GM12878 (cell line): ENCODE measurements at regions not wholly inside any gene's neighbourhood (a gene's known extent, or its start where the extent isn't known, plus 50 kb on each side); places are given as distances from the start of the nearest gene placed in this dataset.
A peak's percentile ranks its signal among the peaks of the same experiment; 100 is the strongest.

ENCODE experiments used
- ATF7 ChIP-seq: fragments of 450-650 bp; IDR thresholded peaks from 2 replicates; pipeline ENCODE4 v1.6.1; 2016; ENCODE audit warnings: low read depth, mild to moderate bottlenecking
- BACH1 ChIP-seq: fragments of 450-650 bp; IDR thresholded peaks from 2 replicates; pipeline ENCODE4 v1.6.1; 2017; ENCODE audit warnings: mild to moderate bottlenecking, borderline replicate concordance
- BHLHE40 ChIP-seq, 2 experiments: fragments of 450-650 bp in 1 of 2; IDR thresholded peaks; 2 replicates each; pipeline ENCODE4 v1.6.1; 2011 to 2017; ENCODE audit warnings: low read depth in 2 of 2, borderline replicate concordance in 1 of 2, improper control_type of control experiment in 1 of 2, low read length in 1 of 2, mild to moderate bottlenecking in 1 of 2
- EP300 ChIP-seq, 2 experiments: fragments of 150-350 bp in 1 of 2; IDR thresholded peaks; 2 replicates each; pipeline ENCODE4 v1.6.1; 2011 to 2012; ENCODE audit warnings: low read depth in 2 of 2, low read length in 2 of 2, borderline replicate concordance in 1 of 2, improper control_type of control experiment in 1 of 2, inconsistent platforms in 1 of 2; ENCODE audit not compliant: control insufficient read depth in 1 of 2
- HCFC1 ChIP-seq: fragments of 150-350 bp; IDR thresholded peaks from 2 replicates; pipeline ENCODE4 v1.6.1; 2014; ENCODE audit warnings: low read length
- IKZF1 ChIP-seq: fragments of 450-650 bp; conservative IDR thresholded peaks from 2 replicates; pipeline ENCODE4 v1.6.1; 2017; ENCODE audit warnings: antibody characterized with exemption, mild to moderate bottlenecking
- IKZF2 ChIP-seq, 2 experiments: fragments of 450-650 bp; IDR thresholded peaks; 2 replicates each; pipeline ENCODE4 v1.6.1; 2017; ENCODE audit warnings: mild to moderate bottlenecking in 2 of 2, moderate library complexity in 2 of 2
- MTA2 ChIP-seq: fragments of 450-650 bp; IDR thresholded peaks from 2 replicates; pipeline ENCODE4 v1.6.1; 2016; ENCODE audit warnings: low read depth, mild to moderate bottlenecking, moderate library complexity
- MXI1 ChIP-seq: fragments of 150-350 bp; IDR thresholded peaks from 2 replicates; pipeline ENCODE4 v1.6.1; 2011; ENCODE audit warnings: low read depth, mild to moderate bottlenecking, inconsistent platforms, low read length, improper control_type of control experiment
- MYB ChIP-seq: fragments of 150-350 bp; IDR thresholded peaks from 2 replicates; pipeline ENCODE4 v1.6.1; 2014; ENCODE audit warnings: mild to moderate bottlenecking, low read depth, low read length, borderline replicate concordance
- NR2F1 ChIP-seq: fragments of 450-650 bp; conservative IDR thresholded peaks from 2 replicates; pipeline ENCODE4 v1.6.1; 2017; ENCODE audit warnings: mild to moderate bottlenecking
- POLR2A ChIP-seq: IDR thresholded peaks from 2 replicates; pipeline ENCODE4 v1.6.1; 2011; ENCODE audit warnings: low read depth, mild to moderate bottlenecking, low read length
- POU2F2 ChIP-seq: IDR thresholded peaks from 3 replicates; pipeline ENCODE4 v1.6.1; 2011; ENCODE audit warnings: low read depth, mild to moderate bottlenecking, low read length, borderline replicate concordance
- RAD21 ChIP-seq: IDR thresholded peaks from 2 replicates; pipeline ENCODE4 v1.6.1; 2011; ENCODE audit warnings: mild to moderate bottlenecking, low read depth, low read length, moderate library complexity; ENCODE audit not compliant: insufficient read depth
- RELA ChIP-seq: fragments of 450-650 bp; IDR thresholded peaks from 2 replicates; pipeline ENCODE4 v1.8.0; 2014; ENCODE audit warnings: borderline replicate concordance; ENCODE audit not compliant: partially characterized antibody
- SMAD1 ChIP-seq: fragments of 450-650 bp; IDR thresholded peaks from 2 replicates; pipeline ENCODE4 v1.6.1; 2018; ENCODE audit warnings: mild to moderate bottlenecking, low read depth; ENCODE audit not compliant: partially characterized antibody
- TAF1 ChIP-seq: IDR thresholded peaks from 2 replicates; pipeline ENCODE4 v1.6.1; 2011; ENCODE audit warnings: mild to moderate bottlenecking, low read depth, low read length, borderline replicate concordance
- ZNF384 ChIP-seq: IDR thresholded peaks from 2 replicates; pipeline ENCODE4 v1.6.1; 2012; ENCODE audit warnings: low read depth, mild to moderate bottlenecking, low read length, improper control_type of control experiment, borderline replicate concordance
- TF ChIP-seq, protein P1 (sequence below), 3 experiments: IDR thresholded peaks in 2 of 3; conservative IDR thresholded peaks in 1 of 3; 2 replicates each; pipeline ENCODE4 v1.5.1; 2011; ENCODE audit warnings: low read depth in 3 of 3, low read length in 3 of 3, mild to moderate bottlenecking in 3 of 3, control low read depth in 2 of 3, moderate library complexity in 2 of 3, inconsistent platforms in 1 of 3, mixed read lengths in 1 of 3; ENCODE audit not compliant: control insufficient read depth in 2 of 3, insufficient read depth in 1 of 3; ENCODE audit errors: extremely low read depth in 1 of 3
- TF ChIP-seq, protein P2 (sequence below): fragments of 450-650 bp; IDR thresholded peaks from 2 replicates; pipeline ENCODE4 v1.6.1; 2016; ENCODE audit warnings: mild to moderate bottlenecking
- TF ChIP-seq, protein P3 (sequence below): fragments of 450-650 bp; formaldehyde crosslinking; IDR thresholded peaks from 2 replicates; pipeline ENCODE4 v1.4.0; 2020; ENCODE audit warnings: mild to moderate bottlenecking, moderate library complexity

DNA sequence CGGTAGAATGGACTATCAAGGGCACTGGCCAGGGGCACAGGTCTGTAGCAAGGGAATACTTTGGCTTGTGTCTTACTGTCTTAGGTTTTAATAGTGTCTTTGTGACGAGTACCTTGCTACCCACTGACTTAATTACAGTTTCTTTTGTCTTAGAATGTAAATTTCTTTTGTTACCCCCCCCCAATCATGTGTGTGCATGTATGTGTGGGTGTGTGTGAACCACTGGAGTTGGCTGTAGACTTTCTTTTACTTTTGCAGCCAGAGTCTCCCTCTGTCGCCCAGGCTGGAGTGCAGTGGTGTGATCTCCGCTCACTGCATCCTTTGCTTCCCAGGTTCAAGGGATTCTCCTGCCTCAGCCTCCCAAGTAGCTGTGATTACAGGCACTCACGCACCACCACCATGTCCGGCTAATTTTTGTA, 61.8 kb upstream of the CLDN14 start (continued):
- TF ChIP-seq, protein P1, sequence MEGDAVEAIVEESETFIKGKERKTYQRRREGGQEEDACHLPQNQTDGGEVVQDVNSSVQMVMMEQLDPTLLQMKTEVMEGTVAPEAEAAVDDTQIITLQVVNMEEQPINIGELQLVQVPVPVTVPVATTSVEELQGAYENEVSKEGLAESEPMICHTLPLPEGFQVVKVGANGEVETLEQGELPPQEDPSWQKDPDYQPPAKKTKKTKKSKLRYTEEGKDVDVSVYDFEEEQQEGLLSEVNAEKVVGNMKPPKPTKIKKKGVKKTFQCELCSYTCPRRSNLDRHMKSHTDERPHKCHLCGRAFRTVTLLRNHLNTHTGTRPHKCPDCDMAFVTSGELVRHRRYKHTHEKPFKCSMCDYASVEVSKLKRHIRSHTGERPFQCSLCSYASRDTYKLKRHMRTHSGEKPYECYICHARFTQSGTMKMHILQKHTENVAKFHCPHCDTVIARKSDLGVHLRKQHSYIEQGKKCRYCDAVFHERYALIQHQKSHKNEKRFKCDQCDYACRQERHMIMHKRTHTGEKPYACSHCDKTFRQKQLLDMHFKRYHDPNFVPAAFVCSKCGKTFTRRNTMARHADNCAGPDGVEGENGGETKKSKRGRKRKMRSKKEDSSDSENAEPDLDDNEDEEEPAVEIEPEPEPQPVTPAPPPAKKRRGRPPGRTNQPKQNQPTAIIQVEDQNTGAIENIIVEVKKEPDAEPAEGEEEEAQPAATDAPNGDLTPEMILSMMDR (IDR thresholded peaks at IDR 0.05 in 2 of 3, conservative IDR thresholded peaks at IDR 0.05 in 1 of 3; ENCODE audit: control insufficient read depth in 2 of 3, extremely low read depth in 1 of 3, insufficient read depth in 1 of 3, low read depth in 3 of 3, low read length in 3 of 3): peak in 1 of 3 experiments; percentile 34; a peak in 2 of 6 replicates
- TF ChIP-seq, protein P2, sequence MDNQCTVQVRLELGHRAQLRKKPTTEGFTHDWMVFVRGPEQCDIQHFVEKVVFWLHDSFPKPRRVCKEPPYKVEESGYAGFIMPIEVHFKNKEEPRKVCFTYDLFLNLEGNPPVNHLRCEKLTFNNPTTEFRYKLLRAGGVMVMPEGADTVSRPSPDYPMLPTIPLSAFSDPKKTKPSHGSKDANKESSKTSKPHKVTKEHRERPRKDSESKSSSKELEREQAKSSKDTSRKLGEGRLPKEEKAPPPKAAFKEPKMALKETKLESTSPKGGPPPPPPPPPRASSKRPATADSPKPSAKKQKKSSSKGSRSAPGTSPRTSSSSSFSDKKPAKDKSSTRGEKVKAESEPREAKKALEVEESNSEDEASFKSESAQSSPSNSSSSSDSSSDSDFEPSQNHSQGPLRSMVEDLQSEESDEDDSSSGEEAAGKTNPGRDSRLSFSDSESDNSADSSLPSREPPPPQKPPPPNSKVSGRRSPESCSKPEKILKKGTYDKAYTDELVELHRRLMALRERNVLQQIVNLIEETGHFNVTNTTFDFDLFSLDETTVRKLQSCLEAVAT: 0 out of 2 replicates have a peak, but pooled peaks have one; percentile 63
- TF ChIP-seq BHLHE40 (IDR thresholded peaks at IDR 0.05; ENCODE audit: borderline replicate concordance in 1 of 2, low read depth in 2 of 2, low read length in 1 of 2) (peak in 1 of 2 experiments; percentile 39; a peak in 1 of 4 replicates), HCFC1 (no peak), MXI1 (0 out of 2 replicates have a peak, but pooled peaks have one; percentile 53), MYB (no peak), TAF1 (no peak), RAD21 (peak; percentile 36; the same call in 1 of the 2 replicates), ZNF384 (no peak), BACH1 (no peak), EP300 (IDR thresholded peaks at IDR 0.05; ENCODE audit: borderline replicate concordance in 1 of 2, control insufficient read depth in 1 of 2, low read depth in 2 of 2, low read length in 2 of 2) (peak in 1 of 2 experiments; percentile 32; a peak in 1 of 4 replicates), IKZF1 (no peak; the same call in 1 of the 2 replicates), RELA (peak; percentile 10), POLR2A (no peak), IKZF2 (IDR thresholded peaks at IDR 0.05) (peak; percentile 56 to 62; a peak in 3 of 4 replicates), NR2F1 (0 out of 2 replicates have a peak, but pooled peaks have one; percentile 12), ATF7 (no peak; the same call in 1 of the 2 replicates), SMAD1 (peak; percentile 48), POU2F2 (peak; percentile 43; the same call in 1 of the 3 replicates), MTA2 (0 out of 2 replicates have a peak, but pooled peaks have one; percentile 24)
- TF ChIP-seq, protein P3, sequence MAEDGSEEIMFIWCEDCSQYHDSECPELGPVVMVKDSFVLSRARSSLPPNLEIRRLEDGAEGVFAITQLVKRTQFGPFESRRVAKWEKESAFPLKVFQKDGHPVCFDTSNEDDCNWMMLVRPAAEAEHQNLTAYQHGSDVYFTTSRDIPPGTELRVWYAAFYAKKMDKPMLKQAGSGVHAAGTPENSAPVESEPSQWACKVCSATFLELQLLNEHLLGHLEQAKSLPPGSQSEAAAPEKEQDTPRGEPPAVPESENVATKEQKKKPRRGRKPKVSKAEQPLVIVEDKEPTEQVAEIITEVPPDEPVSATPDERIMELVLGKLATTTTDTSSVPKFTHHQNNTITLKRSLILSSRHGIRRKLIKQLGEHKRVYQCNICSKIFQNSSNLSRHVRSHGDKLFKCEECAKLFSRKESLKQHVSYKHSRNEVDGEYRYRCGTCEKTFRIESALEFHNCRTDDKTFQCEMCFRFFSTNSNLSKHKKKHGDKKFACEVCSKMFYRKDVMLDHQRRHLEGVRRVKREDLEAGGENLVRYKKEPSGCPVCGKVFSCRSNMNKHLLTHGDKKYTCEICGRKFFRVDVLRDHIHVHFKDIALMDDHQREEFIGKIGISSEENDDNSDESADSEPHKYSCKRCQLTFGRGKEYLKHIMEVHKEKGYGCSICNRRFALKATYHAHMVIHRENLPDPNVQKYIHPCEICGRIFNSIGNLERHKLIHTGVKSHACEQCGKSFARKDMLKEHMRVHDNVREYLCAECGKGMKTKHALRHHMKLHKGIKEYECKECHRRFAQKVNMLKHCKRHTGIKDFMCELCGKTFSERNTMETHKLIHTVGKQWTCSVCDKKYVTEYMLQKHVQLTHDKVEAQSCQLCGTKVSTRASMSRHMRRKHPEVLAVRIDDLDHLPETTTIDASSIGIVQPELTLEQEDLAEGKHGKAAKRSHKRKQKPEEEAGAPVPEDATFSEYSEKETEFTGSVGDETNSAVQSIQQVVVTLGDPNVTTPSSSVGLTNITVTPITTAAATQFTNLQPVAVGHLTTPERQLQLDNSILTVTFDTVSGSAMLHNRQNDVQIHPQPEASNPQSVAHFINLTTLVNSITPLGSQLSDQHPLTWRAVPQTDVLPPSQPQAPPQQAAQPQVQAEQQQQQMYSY (CRISPR knock-in tag): no peak
